GM20000 (cell line): ENCODE measurements at regions not wholly inside any gene's neighbourhood (a gene's known extent, or its start where the extent isn't known, plus 50 kb on each side); places are given as distances from the start of the nearest gene placed in this dataset.

Experiments used
- DNase-seq: peaks from one replicate; pipeline ENCODE4 v3.0.0; 2012; ENCODE audit warnings: low spot score
- CTCF ChIP-seq: IDR thresholded peaks from 2 replicates; pipeline ENCODE4 v1.5.1; 2012; ENCODE audit warnings: mild to moderate bottlenecking, control low read depth; ENCODE audit errors: extremely low read depth, missing control alignments

GRCh38 chr4:27467351-27467750 is 606.7 kb downstream of the STIM2 start:
- no peak for TF ChIP-seq CTCF
- DNase-seq, result no peak

DNA sequence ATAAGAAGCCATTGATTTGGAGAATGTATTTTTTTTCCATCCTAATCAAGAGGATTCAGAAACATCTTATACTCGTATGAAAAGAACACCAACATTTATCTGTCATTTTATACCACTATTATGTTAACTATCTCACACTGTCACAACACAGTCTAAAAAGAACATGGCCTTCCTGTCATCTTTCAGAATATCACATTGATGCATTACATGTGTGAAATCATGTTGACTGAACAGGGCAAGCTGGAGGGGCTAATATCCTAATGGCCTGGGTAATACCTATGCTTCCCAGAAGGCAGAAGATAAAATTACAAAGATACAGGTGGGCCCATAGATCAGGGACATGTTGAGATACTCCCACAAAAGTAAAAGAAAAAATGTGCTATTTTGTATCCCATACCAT is 611.7 kb downstream of the STIM2 start:
- no peak for DNase-seq
- no peak for TF ChIP-seq CTCF

- no peak for TF ChIP-seq CTCF
- no peak for DNase-seq
Observed at GRCh38 chr4:27474691-27475090, 614.0 kb downstream of the STIM2 start.

- DNase-seq, result no peak
- TF ChIP-seq CTCF, result no peak
Observed at GRCh38 chr4:27484216-27484615, 623.6 kb downstream of the STIM2 start.

DNA sequence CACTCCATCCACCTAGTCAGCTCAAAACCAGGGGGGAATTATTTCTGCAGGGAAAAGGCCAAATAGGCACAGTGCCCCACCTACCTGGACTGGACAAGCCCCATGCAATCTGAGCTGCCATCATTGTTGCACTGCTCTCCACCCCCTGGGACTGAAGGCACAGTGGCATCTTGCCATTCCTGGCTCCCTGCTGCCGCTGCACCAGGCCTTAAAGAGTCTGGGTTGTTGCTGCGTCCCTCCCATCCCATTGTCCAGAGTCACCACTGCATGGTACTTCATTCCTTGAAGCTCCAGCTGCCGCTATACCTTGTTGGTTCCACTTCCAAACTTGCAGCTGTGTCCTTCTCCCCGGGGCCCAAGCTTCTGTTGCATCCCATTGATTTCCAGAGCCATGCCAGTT is 629.7 kb downstream of the STIM2 start:
- TF ChIP-seq CTCF, result no peak
- DNase-seq, result no peak

DNA sequence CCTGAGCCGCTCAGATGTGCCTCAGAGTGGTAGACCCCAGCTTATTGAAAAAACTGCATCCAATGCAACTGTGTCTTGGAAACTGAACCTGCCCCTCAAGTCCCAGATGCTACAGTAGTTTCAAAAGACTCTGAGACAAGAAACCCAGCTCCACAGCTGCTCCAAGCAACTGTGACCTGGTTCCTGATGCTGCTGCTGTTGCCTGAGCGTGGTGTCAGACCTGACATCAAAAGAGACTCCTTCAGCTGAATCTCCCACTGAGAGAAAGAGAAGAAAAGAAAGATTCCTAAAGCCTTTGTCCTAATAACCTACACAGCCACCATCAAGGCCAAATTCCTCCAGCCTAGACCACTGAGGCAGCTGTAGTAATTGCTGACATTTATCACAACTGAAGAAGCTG is 630.1 kb downstream of the STIM2 start:
- DNase-seq, result no peak
- TF ChIP-seq CTCF, result no peak

DNA sequence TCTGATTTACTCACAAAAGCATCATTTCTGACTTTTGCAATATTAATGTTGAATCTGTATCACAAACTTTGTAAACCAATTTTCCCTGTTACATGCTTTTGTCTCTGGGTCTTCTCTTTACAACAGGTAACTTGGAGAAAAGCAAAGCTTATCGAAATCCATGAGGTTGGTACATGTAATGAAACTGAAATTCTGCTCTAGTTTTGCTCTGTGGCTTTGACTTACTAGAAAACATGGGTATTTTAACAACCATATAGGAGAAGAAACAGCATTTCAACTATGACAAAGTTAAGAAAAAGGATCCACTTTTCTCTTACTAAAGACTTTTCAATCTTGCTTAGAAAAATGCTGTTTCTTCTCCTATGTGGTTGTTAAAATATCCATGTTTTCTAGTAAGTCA is 645.8 kb downstream of the STIM2 start:
- DNase-seq, result no peak
- TF ChIP-seq CTCF, result no peak
